Lower leg skin (tissue), 3 donors: ENCODE measurements at regions not wholly inside any gene's neighbourhood (a gene's known extent, or its start where the extent isn't known, plus 50 kb on each side); places are given as distances from the start of the nearest gene placed in this dataset.

Experiments
- CTCF ChIP-seq, 3 donors: fragments of 450-650 bp; IDR thresholded peaks; one replicate each; pipeline ENCODE4 v1.5.1; 2016; ENCODE audit warnings: antibody characterized with exemption in 3 of 3, mild to moderate bottlenecking in 3 of 3, moderate library complexity in 2 of 3
- POLR2A ChIP-seq, 2 donors: fragments of 450-650 bp; IDR thresholded peaks; one replicate each; pipeline ENCODE4 v1.6.1; 2016 to 2017; ENCODE audit warnings: antibody characterized with exemption in 2 of 2, mild to moderate bottlenecking in 1 of 2, moderate library complexity in 1 of 2

GRCh38 chrX:18041656-18042055, 179.0 kb downstream of the BEND2 start:
- TF ChIP-seq CTCF (IDR thresholded peaks at IDR 0.05) (no peak), POLR2A (IDR thresholded peaks at IDR 0.05) (no peak)
